Hepatocyte (in vitro differentiated cells): ENCODE measurements at regions not wholly inside any gene's neighbourhood (a gene's known extent, or its start where the extent isn't known, plus 50 kb on each side); places are given as distances from the start of the nearest gene placed in this dataset.
A peak's percentile ranks its signal among the peaks of the same experiment; 100 is the strongest.

ENCODE experiments used
- DNase-seq: peaks from one replicate; pipeline ENCODE4 v3.0.0-alpha.2; 2016; ENCODE audit warnings: low spot score
- H2AFZ ChIP-seq: fragments of 200-600 bp; sonication (generic); 2 replicates; pipeline ENCODE4 v1.6.0; 2016; ENCODE audit warnings: antibody characterized with exemption, mild to moderate bottlenecking
- H3K27ac ChIP-seq: fragments of 200-600 bp; sonication (generic); 2 replicates; pipeline ENCODE4 v1.5.1; 2016; ENCODE audit warnings: mild to moderate bottlenecking
- H3K27me3 ChIP-seq: fragments of 200-600 bp; sonication (generic); 2 replicates; pipeline ENCODE4 v1.6.1; 2016
- H3K36me3 ChIP-seq: fragments of 200-600 bp; sonication (generic); replicated peaks from 2 replicates; pipeline ENCODE4 v1.5.1; 2016; ENCODE audit warnings: low read depth; ENCODE audit not compliant: insufficient read depth
- H3K4me1 ChIP-seq: fragments of 200-600 bp; sonication (generic); 2 replicates; pipeline ENCODE4 v1.5.1; 2016; ENCODE audit warnings: mild to moderate bottlenecking, moderate library complexity; ENCODE audit not compliant: insufficient read depth
- H3K4me2 ChIP-seq: fragments of 200-600 bp; sonication (generic); 2 replicates; pipeline ENCODE4 v1.6.0; 2016
- H3K4me3 ChIP-seq: fragments of 200-600 bp; sonication (generic); 2 replicates; pipeline ENCODE4 v1.5.1; 2016; ENCODE audit warnings: mild to moderate bottlenecking
- H3K79me2 ChIP-seq: fragments of 200-600 bp; sonication (generic); 2 replicates; pipeline ENCODE4 v1.6.0; 2017; ENCODE audit warnings: mild to moderate bottlenecking
- H3K9me2 ChIP-seq: fragments of 200-600 bp; sonication (generic); replicated peaks from 2 replicates; pipeline ENCODE4 v1.6.0; 2017; ENCODE audit warnings: mild to moderate bottlenecking; ENCODE audit not compliant: insufficient read depth
- H3K9me3 ChIP-seq: fragments of 200-600 bp; sonication (generic); 2 replicates; pipeline ENCODE4 v1.5.1; 2016; ENCODE audit warnings: low read depth, mild to moderate bottlenecking
- H4K20me1 ChIP-seq: fragments of 200-600 bp; sonication (generic); 2 replicates; pipeline ENCODE4 v1.6.0; 2016; ENCODE audit warnings: mild to moderate bottlenecking; ENCODE audit not compliant: insufficient read depth, poor library complexity, severe bottlenecking
- EZH2 ChIP-seq: fragments of 200-600 bp; sonication (generic); IDR thresholded peaks from 2 replicates; pipeline ENCODE4 v1.6.1; 2016; ENCODE audit warnings: antibody characterized with exemption, mild to moderate bottlenecking, borderline replicate concordance
- EZH2phosphoT487 ChIP-seq: fragments of 200-600 bp; sonication (generic); IDR thresholded peaks from one replicate; pipeline ENCODE4 v1.6.1; 2018; ENCODE audit warnings: antibody characterized with exemption, mild to moderate bottlenecking, low read depth, moderate library complexity; ENCODE audit not compliant: unreplicated experiment, severe bottlenecking
- WGBS: methylation state at CpG from one replicate; pipeline ENCODE4 v1.1.6; 2016; ENCODE audit warnings: low lambda C conversion rate; ENCODE audit errors: missing lambda C conversion rate; 5-methylcytosine and 5-hydroxymethylcytosine counted together
- TF ChIP-seq, protein P1 (sequence below): fragments of 200-600 bp; sonication (generic); IDR thresholded peaks from 2 replicates; pipeline ENCODE4 v1.5.1; 2016; ENCODE audit warnings: antibody characterized with exemption, mild to moderate bottlenecking; ENCODE audit not compliant: poor library complexity

DNA sequence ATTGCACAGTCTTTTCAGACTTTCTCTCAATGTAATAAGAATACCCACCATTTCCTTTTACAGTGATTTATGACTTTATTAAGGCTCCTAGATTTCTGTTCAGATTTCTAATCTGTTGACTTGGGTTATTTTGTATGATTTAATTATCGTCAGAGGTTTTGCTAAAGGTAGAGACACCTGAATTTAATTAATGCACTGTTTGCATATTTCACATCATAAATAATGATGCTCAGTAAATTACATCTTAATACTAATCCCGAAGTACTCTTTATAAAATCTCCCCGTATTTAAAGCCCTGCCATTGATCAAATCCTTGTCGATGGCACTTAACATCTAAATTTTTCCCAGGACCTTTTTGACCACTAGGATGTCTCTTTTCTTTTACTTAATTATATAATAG is 399.9 kb downstream of the MEIS1 start:
- TF ChIP-seq EZH2: no peak
- no peak for TF ChIP-seq EZH2phosphoT487
- TF ChIP-seq, protein P1, sequence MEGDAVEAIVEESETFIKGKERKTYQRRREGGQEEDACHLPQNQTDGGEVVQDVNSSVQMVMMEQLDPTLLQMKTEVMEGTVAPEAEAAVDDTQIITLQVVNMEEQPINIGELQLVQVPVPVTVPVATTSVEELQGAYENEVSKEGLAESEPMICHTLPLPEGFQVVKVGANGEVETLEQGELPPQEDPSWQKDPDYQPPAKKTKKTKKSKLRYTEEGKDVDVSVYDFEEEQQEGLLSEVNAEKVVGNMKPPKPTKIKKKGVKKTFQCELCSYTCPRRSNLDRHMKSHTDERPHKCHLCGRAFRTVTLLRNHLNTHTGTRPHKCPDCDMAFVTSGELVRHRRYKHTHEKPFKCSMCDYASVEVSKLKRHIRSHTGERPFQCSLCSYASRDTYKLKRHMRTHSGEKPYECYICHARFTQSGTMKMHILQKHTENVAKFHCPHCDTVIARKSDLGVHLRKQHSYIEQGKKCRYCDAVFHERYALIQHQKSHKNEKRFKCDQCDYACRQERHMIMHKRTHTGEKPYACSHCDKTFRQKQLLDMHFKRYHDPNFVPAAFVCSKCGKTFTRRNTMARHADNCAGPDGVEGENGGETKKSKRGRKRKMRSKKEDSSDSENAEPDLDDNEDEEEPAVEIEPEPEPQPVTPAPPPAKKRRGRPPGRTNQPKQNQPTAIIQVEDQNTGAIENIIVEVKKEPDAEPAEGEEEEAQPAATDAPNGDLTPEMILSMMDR: no peak
- Histone ChIP-seq H3K27me3 (no peaks in the 10 kb centered on the region), H3K36me3 (no peaks in the 10 kb centered on the region), H3K9me3 (no peaks in the 10 kb centered on the region), H3K9me2 (no peaks in the 10 kb centered on the region), H3K79me2 (no peaks in the 10 kb centered on the region), H3K4me3 (no peak overlapping the region), H3K27ac (no peak overlapping the region), H3K4me1 (no peaks in the 10 kb centered on the region), H3K4me2 (no peak overlapping the region), H2AFZ (no peak overlapping the region), H4K20me1 (no peaks in the 10 kb centered on the region)
- DNase-seq: no peak
- 70% methylated on average over 4 of the region's 4 CpGs for WGBS

DNA sequence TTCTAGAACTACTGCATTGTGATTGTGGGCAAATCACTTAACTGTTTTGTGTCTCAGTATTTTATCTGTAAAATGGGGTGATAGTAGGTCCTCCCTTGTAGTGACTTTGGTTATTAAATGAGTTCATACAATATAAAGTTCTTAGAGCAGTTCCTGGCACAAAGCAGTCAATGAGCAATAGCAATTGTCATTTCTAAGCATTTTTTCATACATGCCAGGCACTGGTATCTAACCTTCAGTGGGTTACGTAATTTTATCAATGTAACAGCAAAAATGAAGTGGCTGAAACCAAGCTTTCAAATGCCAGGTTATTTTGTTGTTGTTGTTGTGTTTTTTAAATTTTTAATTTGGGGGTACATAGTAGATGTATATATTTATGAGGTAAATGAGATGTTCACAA is 401.9 kb downstream of the MEIS1 start:
- Histone ChIP-seq H3K9me2 (no peaks in the 10 kb centered on the region), H3K4me2 (no peak overlapping the region), H3K27ac (no peak overlapping the region), H3K79me2 (no peaks in the 10 kb centered on the region), H2AFZ (no peak overlapping the region), H3K36me3 (no peaks in the 10 kb centered on the region), H3K9me3 (no peaks in the 10 kb centered on the region), H3K27me3 (no peaks in the 10 kb centered on the region), H4K20me1 (no peaks in the 10 kb centered on the region), H3K4me1 (no peaks in the 10 kb centered on the region), H3K4me3 (no peak overlapping the region)
- TF ChIP-seq EZH2 (no peak), EZH2phosphoT487 (no peak)
- TF ChIP-seq, protein P1: no peak
- WGBS: 100% methylated on average over 1 of the region's 1 CpG
- no peak for DNase-seq

DNA sequence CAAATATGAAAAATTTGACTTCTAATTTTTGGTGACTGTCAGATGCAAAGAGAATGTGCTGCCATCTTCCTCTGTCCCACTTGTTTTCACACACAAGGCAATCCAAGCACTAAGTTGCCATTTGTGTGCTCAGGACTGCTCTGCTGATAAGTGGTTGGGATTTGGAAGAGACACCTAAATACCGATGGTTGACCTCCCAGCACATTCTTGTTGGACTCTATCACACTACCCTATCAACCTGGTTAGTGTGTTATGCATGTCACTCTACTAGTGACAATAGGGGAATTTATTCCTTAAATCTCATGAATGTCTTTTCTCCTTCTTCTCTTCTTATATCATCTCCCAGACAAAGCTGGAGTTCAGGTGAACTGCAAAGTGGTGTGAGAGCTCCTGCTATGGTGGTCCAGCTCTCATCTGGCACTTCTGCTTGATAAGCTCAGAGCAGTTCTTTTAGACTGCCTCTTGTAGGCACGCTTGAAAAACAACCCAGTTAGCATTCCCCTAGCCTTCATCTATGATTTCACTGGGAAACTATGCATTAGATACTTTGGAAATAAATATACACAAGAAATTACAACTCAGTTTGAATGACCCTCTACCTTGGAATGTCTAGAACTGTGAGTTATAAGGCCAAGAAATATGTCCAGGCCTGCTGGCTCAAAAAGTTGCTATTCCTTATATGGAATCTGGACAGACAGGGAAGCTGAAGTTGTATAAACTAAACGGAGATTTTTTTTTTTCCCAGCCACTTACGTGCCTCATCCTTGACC is 404.8 kb downstream of the MEIS1 start:
- Histone ChIP-seq H3K79me2 (no peaks in the 10 kb centered on the region), H3K9me3 (no peaks in the 10 kb centered on the region), H3K36me3 (no peaks in the 10 kb centered on the region), H4K20me1 (no peaks in the 10 kb centered on the region), H3K27ac (peak overlapping the region; percentile 86), H3K9me2 (no peaks in the 10 kb centered on the region), H3K27me3 (no peaks in the 10 kb centered on the region), H2AFZ (no peak overlapping the region), H3K4me2 (peak overlapping the region; percentile 10), H3K4me1 (no peaks in the 10 kb centered on the region), H3K4me3 (no peak overlapping the region)
- DNase-seq: peak; percentile 59
- WGBS: 45% methylated on average over 4 of the region's 4 CpGs
- TF ChIP-seq EZH2phosphoT487: no peak

DNA sequence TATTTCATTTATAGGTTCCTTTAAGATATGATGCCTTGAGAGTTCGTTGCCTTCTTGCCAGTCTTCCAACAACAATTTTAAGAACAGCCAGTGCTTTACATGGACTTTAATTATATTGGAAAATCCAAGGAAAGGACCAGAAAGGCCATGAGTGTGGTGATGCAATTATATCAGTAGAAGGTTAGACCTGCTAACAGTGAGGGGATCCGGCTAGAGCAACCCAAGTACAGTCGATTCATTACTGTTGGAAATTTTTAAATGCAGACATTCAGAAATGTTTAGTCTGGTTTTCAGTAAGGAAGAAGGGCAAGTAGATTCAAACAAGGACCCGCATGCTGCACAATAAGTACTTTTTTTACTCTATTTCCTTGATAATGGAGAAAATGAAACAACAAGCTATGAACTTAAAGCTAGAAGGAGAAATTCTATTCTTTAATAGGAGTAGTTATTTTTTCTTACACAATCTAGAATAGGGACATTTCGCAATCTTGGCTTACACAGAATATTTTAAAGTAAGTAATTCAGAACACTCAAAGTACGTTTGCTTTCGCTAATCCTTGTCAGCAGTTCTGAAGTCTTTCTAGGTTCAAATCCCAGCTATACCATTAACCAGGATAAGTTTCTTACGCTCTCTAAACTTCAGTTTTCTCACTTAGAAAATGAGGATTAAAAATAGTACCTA is 405.5 kb downstream of the MEIS1 start:
- H3K79me2 ChIP-seq: no peaks in the 10 kb centered on the region
- WGBS: 78% methylated on average over 8 of the region's 8 CpGs
- no peak overlapping the region for H3K4me3 ChIP-seq
- no peaks in the 10 kb centered on the region for H3K27me3 ChIP-seq
- H3K9me2 ChIP-seq: no peaks in the 10 kb centered on the region
- H2AFZ ChIP-seq: no peak overlapping the region
- TF ChIP-seq, protein P1: no peak
- TF ChIP-seq EZH2phosphoT487: no peak
- no peak for TF ChIP-seq EZH2
- peak; percentile 27 for DNase-seq
- H4K20me1 ChIP-seq: no peaks in the 10 kb centered on the region
- no peaks in the 10 kb centered on the region for H3K36me3 ChIP-seq
- peak overlapping the region; percentile 10 for H3K4me2 ChIP-seq
- H3K9me3 ChIP-seq: no peaks in the 10 kb centered on the region
- H3K4me1 ChIP-seq: no peaks in the 10 kb centered on the region
- H3K27ac ChIP-seq: peak overlapping the region; percentile 86
